Adrenal gland (tissue), 9 donors: ENCODE measurements at regions not wholly inside any gene's neighbourhood (a gene's known extent, or its start where the extent isn't known, plus 50 kb on each side); places are given as distances from the start of the nearest gene placed in this dataset.

ENCODE experiments used
- DNase-seq, 7 donors: peaks; one replicate each; pipeline ENCODE4 v3.0.0-alpha.2; 2019 to 2020
- H3K27ac ChIP-seq, 5 donors: fragments of 200-600 bp; sonication (generic) in 4 of 5; 1 replicate in 3 of 5; 2 replicates in 2 of 5; pipeline versions ENCODE4 v1.5.1 to v1.8.0; 2016 to 2020; ENCODE audit warnings: mild to moderate bottlenecking in 1 of 5
- H3K27me3 ChIP-seq: fragments of 200-600 bp; 2 replicates; pipeline ENCODE4 v1.8.0; 2021
- H3K36me3 ChIP-seq, 2 donors: fragments of 200-600 bp; replicated peaks in 1 of 2; 1 replicate in 1 of 2; 2 replicates in 1 of 2; pipeline versions ENCODE4 v1.5.1 to v1.8.0; 2018 to 2022
- H3K4me1 ChIP-seq, 2 donors: fragments of 200-600 bp; replicated peaks in 1 of 2; 1 replicate in 1 of 2; 2 replicates in 1 of 2; pipeline versions ENCODE4 v1.5.1 to v1.8.0; 2018 to 2021
- H3K4me3 ChIP-seq, 4 donors: fragments of 200-600 bp; sonication (generic) in 3 of 4; one replicate each; pipeline ENCODE4 v1.5.1; 2016 to 2018
- H3K9me3 ChIP-seq, 3 donors: fragments of 200-600 bp; sonication (generic) in 1 of 3; replicated peaks in 1 of 3; 1 replicate in 2 of 3; 2 replicates in 1 of 3; pipeline versions ENCODE4 v1.5.1 to v1.8.0; 2016 to 2021
- POLR2A ChIP-seq, 2 donors: fragments of 450-650 bp; IDR thresholded peaks; one replicate each; pipeline ENCODE4 v1.6.1; 2017; ENCODE audit warnings: antibody characterized with exemption in 2 of 2, mild to moderate bottlenecking in 2 of 2, moderate library complexity in 1 of 2
- WGBS, 4 donors: extraction: QIAGEN DNeasy Blood & Tissue Kit in 2 of 4; methylation state at CpG; one replicate each; pipeline versions ENCODE4 v1.1.5 to v1.1.7; 2013 to 2017; 5-methylcytosine and 5-hydroxymethylcytosine counted together
- intact Hi-C, 2 donors: fragments of 100-400 bp; cut with DNase I; formaldehyde crosslinking; loops; one replicate each; pipeline versions ENCODE4 v1.14.1 to v1.15.0; 2022 to 2023
- TF ChIP-seq, protein P1 (sequence below), 6 experiments: fragments of 450-650 bp in 4 of 6; fragments of 200-600 bp in 2 of 6; sonication (generic) in 1 of 6; IDR thresholded peaks; 1 replicate in 5 of 6; 2 replicates in 1 of 6; pipeline versions ENCODE4 v1.5.1 to v1.8.0; 2016 to 2021; ENCODE audit warnings: antibody characterized with exemption in 6 of 6, mild to moderate bottlenecking in 2 of 6, moderate library complexity in 1 of 6
- donor health status: healthy with polysubstance abuse.
- donor health status: Bipolar disorder and iron deficiency.
- donor health status: DM: yes; HTN: yes; CAD: no.
- donor health status: DM: no; HTN: no; CAD: no.
- donor health status: DM: no; HTN: no; CAD: no.

DNA sequence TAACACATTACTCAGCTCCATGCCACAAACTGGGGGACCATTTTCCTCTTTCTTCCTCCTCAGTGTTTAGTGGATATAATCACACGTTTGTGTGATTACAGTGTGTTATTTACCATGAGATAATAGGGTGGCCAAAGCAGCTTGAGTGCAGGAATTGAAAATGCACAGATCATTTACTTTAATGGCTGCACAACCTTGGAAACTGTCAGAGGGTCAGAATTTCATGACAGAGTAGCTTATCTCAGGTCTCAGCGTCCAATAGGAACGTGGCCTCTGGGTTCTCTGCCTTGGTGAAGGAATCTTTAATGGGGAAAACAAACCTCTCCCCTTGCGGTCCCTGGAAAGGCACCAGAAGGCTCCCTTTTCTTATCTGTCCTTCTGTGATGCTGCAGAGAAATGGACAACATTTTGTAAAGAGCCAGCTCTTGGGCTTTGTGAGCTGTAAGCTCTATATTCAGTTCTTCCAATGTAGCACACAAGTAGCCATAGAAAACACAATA lies 87.4 kb upstream of the CD180 start:
- no peak overlapping the region for H3K27ac ChIP-seq

DNA sequence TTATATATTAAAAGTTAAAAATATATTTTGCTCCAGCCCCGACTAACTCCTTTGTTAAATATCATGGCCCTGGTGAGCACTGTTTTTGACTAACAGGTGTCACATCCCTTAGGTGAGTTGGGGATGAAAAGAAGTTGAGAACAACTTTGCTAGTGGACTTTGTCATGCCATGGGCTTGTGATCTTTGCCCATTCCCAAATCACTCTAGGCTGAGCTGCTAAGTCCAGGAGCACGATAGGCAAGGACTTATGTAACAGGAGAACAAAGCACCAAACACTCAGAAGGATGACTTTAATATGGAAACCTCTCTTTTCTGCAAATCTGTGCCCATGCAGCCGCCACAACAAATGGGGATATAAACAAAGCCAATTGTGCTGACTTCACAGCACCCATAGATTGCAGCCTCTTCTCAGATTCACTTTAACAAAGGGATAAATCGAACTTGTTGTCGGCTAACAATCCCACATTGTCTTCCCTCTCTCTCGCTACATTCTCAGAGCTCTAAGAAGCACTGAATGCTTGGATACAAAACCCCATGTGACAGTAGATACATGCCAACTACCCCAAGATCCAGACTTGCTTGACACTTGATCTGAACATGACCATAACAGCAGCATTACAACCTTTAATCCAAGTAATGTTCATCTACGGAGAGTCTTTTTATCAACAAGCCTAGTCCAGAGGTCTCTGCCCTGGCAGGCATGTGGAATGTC lies 86.8 kb upstream of the CD180 start:
- H3K9me3 ChIP-seq = peaks cover 0 to 2% (median 0%) of the 10 kb centered on the region in 3 donors
- no peak for DNase-seq
- TF ChIP-seq, protein P1, sequence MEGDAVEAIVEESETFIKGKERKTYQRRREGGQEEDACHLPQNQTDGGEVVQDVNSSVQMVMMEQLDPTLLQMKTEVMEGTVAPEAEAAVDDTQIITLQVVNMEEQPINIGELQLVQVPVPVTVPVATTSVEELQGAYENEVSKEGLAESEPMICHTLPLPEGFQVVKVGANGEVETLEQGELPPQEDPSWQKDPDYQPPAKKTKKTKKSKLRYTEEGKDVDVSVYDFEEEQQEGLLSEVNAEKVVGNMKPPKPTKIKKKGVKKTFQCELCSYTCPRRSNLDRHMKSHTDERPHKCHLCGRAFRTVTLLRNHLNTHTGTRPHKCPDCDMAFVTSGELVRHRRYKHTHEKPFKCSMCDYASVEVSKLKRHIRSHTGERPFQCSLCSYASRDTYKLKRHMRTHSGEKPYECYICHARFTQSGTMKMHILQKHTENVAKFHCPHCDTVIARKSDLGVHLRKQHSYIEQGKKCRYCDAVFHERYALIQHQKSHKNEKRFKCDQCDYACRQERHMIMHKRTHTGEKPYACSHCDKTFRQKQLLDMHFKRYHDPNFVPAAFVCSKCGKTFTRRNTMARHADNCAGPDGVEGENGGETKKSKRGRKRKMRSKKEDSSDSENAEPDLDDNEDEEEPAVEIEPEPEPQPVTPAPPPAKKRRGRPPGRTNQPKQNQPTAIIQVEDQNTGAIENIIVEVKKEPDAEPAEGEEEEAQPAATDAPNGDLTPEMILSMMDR (IDR thresholded peaks at IDR 0.05) = no peak
- no peak for TF ChIP-seq POLR2A (IDR thresholded peaks at IDR 0.05)
- no peak overlapping the region for H3K27ac ChIP-seq
- 75 to 82% (median 79%) methylated on average over 7 of the region's 7 CpGs for WGBS, 4 donors
- H3K4me1 ChIP-seq = peaks cover 0 to 14% of the 10 kb centered on the region in 2 donors
- H3K4me3 ChIP-seq = no peak overlapping the region
- intact Hi-C loops = no loop called here
- no peaks in the 10 kb centered on the region for H3K27me3 ChIP-seq
- no peaks in the 10 kb centered on the region for H3K36me3 ChIP-seq

More for the DNA sequence above, 87.4 kb upstream of the CD180 start:
- no peak for DNase-seq
- H3K27me3 ChIP-seq = no peaks in the 10 kb centered on the region
- H3K4me3 ChIP-seq = no peak overlapping the region
- no peaks in the 10 kb centered on the region for H3K36me3 ChIP-seq
- no peaks in the 10 kb centered on the region for H3K9me3 ChIP-seq
- WGBS, 4 donors = 45 to 58% (median 48%) methylated on average over 4 of the region's 4 CpGs
- H3K4me1 ChIP-seq = peaks cover 0 to 15% of the 10 kb centered on the region in 2 donors
- intact Hi-C loops = no loop called here
- TF ChIP-seq POLR2A (IDR thresholded peaks at IDR 0.05) = no peak
- TF ChIP-seq, protein P1 (IDR thresholded peaks at IDR 0.05) = no peak

DNA sequence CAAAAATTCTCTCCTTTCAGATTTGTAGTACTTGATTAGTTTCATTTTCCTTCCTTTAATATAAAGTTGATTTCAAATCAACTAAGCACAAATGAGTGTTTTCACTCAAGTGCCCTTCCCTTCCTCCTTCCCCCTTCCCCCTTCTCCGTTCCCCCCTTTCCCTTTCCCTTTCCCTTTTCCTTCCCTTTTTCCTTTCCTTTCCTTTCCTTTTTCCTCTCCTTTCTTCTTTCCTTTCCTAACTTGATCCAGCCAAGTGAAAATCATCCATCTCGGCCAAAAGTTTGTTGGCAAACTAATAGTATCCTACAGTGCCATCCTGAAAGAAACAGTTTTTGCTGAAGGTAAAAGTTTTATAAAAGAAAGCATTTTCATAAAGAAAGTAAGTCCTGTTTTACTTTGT lies 85.3 kb upstream of the CD180 start:
- 71 to 79% (median 73%) methylated on average over 2 of the region's 2 CpGs for WGBS, 4 donors
- no peak for DNase-seq

DNA sequence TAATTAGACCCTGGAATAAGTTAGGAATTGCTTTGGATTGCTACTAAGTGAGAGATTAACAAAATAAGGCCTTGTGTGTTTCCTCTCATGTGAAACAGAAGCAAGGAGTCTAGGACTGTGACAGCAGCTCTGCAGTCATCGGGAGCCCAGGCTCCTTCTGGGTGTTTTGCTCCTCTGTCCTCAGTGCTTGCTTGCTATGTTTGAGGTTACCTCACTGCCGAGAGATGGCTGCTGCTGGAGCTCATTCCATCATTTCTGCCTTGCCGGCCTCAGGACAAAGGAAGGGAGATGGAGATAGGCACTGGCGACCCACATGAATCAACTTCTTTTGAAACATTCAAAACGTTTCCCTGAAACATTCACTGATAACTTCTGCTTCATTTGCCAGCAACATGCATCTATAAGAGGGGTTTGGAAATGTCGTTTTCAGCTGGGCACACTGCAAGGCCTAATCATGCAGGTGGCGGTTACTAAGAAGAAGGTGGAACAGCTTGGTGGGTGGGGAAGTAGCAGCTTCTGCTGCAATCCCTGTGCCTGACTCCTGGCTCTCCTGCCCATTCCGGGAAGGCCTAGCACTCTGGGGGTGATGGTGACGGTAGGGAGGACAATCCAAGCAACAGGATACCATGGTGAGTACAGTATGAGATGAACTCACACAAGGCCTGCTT lies 77.2 kb upstream of the CD180 start:
- intact Hi-C loops = no loop called here
- 86 to 91% (median 89%) methylated on average over 8 to 9 of the region's 9 CpGs for WGBS, 4 donors
- DNase-seq = no peak
- Histone ChIP-seq H3K27me3 (no peaks in the 10 kb centered on the region), H3K27ac (no peak overlapping the region), H3K9me3 (peaks cover 0 to 14% (median 0%) of the 10 kb centered on the region in 3 donors), H3K4me1 (peaks cover 8 to 14% of the 10 kb centered on the region in 2 donors), H3K36me3 (no peaks in the 10 kb centered on the region), H3K4me3 (no peak overlapping the region)
- TF ChIP-seq POLR2A (IDR thresholded peaks at IDR 0.05) = no peak
- TF ChIP-seq, protein P1 (IDR thresholded peaks at IDR 0.05) = no peak

More for the DNA sequence above, 85.3 kb upstream of the CD180 start:
- intact Hi-C loops = no loop called here
- Histone ChIP-seq H3K4me1 (no peaks in the 10 kb centered on the region), H3K27me3 (no peaks in the 10 kb centered on the region), H3K4me3 (no peak overlapping the region), H3K36me3 (no peaks in the 10 kb centered on the region), H3K9me3 (peaks cover 0 to 14% (median 0%) of the 10 kb centered on the region in 3 donors), H3K27ac (no peak overlapping the region)
- TF ChIP-seq, protein P1 (IDR thresholded peaks at IDR 0.05) = no peak
- no peak for TF ChIP-seq POLR2A (IDR thresholded peaks at IDR 0.05)
